GM12878 (cell line): ENCODE measurements at regions not wholly inside any gene's neighbourhood (a gene's known extent, or its start where the extent isn't known, plus 50 kb on each side); places are given as distances from the start of the nearest gene placed in this dataset.

Experiments
- BACH1 ChIP-seq: fragments of 450-650 bp; IDR thresholded peaks from 2 replicates; pipeline ENCODE4 v1.6.1; 2017; ENCODE audit warnings: mild to moderate bottlenecking, borderline replicate concordance
- CTCF ChIP-seq, 3 experiments: IDR thresholded peaks in 2 of 3; conservative IDR thresholded peaks in 1 of 3; 2 replicates each; pipeline ENCODE4 v1.5.1; 2011; ENCODE audit warnings: low read depth in 3 of 3, low read length in 3 of 3, mild to moderate bottlenecking in 3 of 3, control low read depth in 2 of 3, moderate library complexity in 2 of 3, inconsistent platforms in 1 of 3, mixed read lengths in 1 of 3; ENCODE audit not compliant: control insufficient read depth in 2 of 3, insufficient read depth in 1 of 3; ENCODE audit errors: extremely low read depth in 1 of 3
- ELK1 ChIP-seq: IDR thresholded peaks from 2 replicates; pipeline ENCODE4 v1.6.1; 2012; ENCODE audit warnings: low read depth, low read length, improper control_type of control experiment
- SIN3A ChIP-seq: IDR thresholded peaks from 2 replicates; pipeline ENCODE4 v1.6.1; 2012; ENCODE audit warnings: low read depth, low read length, improper control_type of control experiment
- SMAD1 ChIP-seq: fragments of 450-650 bp; IDR thresholded peaks from 2 replicates; pipeline ENCODE4 v1.6.1; 2018; ENCODE audit warnings: mild to moderate bottlenecking, low read depth; ENCODE audit not compliant: partially characterized antibody
- SMC3 ChIP-seq: IDR thresholded peaks from 2 replicates; pipeline ENCODE4 v1.6.1; 2011; ENCODE audit warnings: low read length, improper control_type of control experiment, borderline replicate concordance
- SPI1 ChIP-seq: IDR thresholded peaks from 2 replicates; pipeline ENCODE4 v1.6.1; 2011; ENCODE audit warnings: low read depth, mild to moderate bottlenecking, low read length, moderate library complexity, borderline replicate concordance; ENCODE audit not compliant: insufficient read depth
- TF ChIP-seq, protein P1 (sequence below): IDR thresholded peaks from 2 replicates; pipeline ENCODE4 v1.6.1; 2012; ENCODE audit warnings: low read depth, low read length, improper control_type of control experiment

DNA sequence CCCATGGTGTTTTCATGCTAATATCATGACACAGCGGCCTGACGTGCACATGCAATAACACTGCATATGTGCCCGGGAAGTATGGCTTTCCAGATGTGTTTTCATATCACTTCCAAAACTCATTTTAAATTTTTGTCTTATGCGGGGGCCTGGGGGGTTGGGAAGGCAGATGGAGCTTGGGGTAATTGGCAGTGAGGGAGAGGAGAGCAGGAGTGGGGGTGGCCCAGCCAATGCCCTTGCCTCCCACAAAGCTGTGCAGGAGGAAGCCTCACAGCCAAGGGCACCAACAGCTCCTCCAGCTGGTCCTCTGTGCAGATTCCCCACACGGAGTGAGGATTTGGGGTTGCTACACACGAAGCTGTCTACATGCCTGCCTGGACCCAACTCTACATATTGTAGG lies 805.2 kb downstream of the GALR1 start:
- TF ChIP-seq CTCF (IDR thresholded peaks at IDR 0.05 in 2 of 3, conservative IDR thresholded peaks at IDR 0.05 in 1 of 3; ENCODE audit: control insufficient read depth in 2 of 3, extremely low read depth in 1 of 3, insufficient read depth in 1 of 3, low read depth in 3 of 3, low read length in 3 of 3) (no peak), SMAD1 (no peak), SIN3A (no peak), ELK1 (no peak), SMC3 (no peak), BACH1 (no peak), SPI1 (no peak)
- TF ChIP-seq, protein P1, sequence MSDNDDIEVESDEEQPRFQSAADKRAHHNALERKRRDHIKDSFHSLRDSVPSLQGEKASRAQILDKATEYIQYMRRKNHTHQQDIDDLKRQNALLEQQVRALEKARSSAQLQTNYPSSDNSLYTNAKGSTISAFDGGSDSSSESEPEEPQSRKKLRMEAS, result no peak
